ENCODE measurements at regions not wholly inside any gene's neighbourhood (a gene's known extent, or its start where the extent isn't known, plus 50 kb on each side); places are given as distances from the start of the nearest gene placed in this dataset.

GRCh38 chr11:10993186-10993585, 135.3 kb upstream of the ZBED5 start:
- Histone ChIP-seq H3K36me3 (ENCODE audit: insufficient read depth, low read length) (no peaks in the 10 kb centered on the region), H3K9me3 (ENCODE audit: control insufficient read depth in 1 of 2, insufficient read depth in 1 of 2, low read length in 2 of 2) (no peaks in the 10 kb centered on the region), H3K4me1 (ENCODE audit: insufficient read depth, low read length) (no peaks in the 10 kb centered on the region), H3K27me3 (ENCODE audit: control insufficient read depth in 1 of 2, insufficient read depth in 2 of 2, low read length in 2 of 2) (no peaks in the 10 kb centered on the region), H3K4me3 (ENCODE audit: low read length) (no peak overlapping the region), H3K27ac (ENCODE audit: low read depth in 1 of 2, low read length in 2 of 2) (no peak overlapping the region)
- Mint-ChIP-seq H3K9me3 (peaks cover 3% of the 10 kb centered on the region), H3K4me1 (ENCODE audit: low read depth) (no peaks in the 10 kb centered on the region), H3K4me3 (no peak overlapping the region), H3K36me3 (ENCODE audit: low read depth) (no peaks in the 10 kb centered on the region), H3K27ac (no peak overlapping the region), H3K27me3 (no peaks in the 10 kb centered on the region)
- TF ChIP-seq CTCF (IDR thresholded peaks at IDR 0.05), result no peak
- DNase-seq (no peak), ATAC-seq (ENCODE audit: poor library complexity) (no peak)
- intact Hi-C loops (cut with DNase I, micrococcal nuclease), result no loop called here
- POLR2A ChIA-PET, result no interaction called here
- CTCF ChIA-PET, result no interaction called here

- no peaks in the 10 kb centered on the region for H3K9me3 ChIP-seq (ENCODE audit: control insufficient read depth in 1 of 2, insufficient read depth in 1 of 2, low read length in 2 of 2)
- Mint-ChIP-seq H3K4me3 (no peak overlapping the region), H3K4me1 (ENCODE audit: low read depth) (no peaks in the 10 kb centered on the region), H3K9me3 (peaks cover 3% of the 10 kb centered on the region), H3K36me3 (ENCODE audit: low read depth) (no peaks in the 10 kb centered on the region), H3K27me3 (no peaks in the 10 kb centered on the region), H3K27ac (no peak overlapping the region)
- H3K4me1 ChIP-seq (ENCODE audit: insufficient read depth, low read length), result no peaks in the 10 kb centered on the region
- H3K27me3 ChIP-seq (ENCODE audit: control insufficient read depth in 1 of 2, insufficient read depth in 2 of 2, low read length in 2 of 2), result no peaks in the 10 kb centered on the region
- DNase-seq, result no peak
- no peaks in the 10 kb centered on the region for H3K36me3 ChIP-seq (ENCODE audit: insufficient read depth, low read length)
- H3K27ac ChIP-seq (ENCODE audit: low read depth in 1 of 2, low read length in 2 of 2), result no peak overlapping the region
- CTCF ChIA-PET, result no interaction called here
- ATAC-seq (ENCODE audit: poor library complexity), result no peak
- intact Hi-C loops (cut with DNase I, micrococcal nuclease), result no loop called here
- H3K4me3 ChIP-seq (ENCODE audit: low read length), result no peak overlapping the region
- POLR2A ChIA-PET, result no interaction called here
- TF ChIP-seq CTCF (IDR thresholded peaks at IDR 0.05), result no peak
Measured at GRCh38 chr11:10991393-10991792, 133.5 kb upstream of the ZBED5 start.

GRCh38 chr11:10990637-10991193, 132.9 kb upstream of the ZBED5 start:
- H3K27ac Mint-ChIP-seq, result no peak overlapping the region
- POLR2A ChIA-PET, result no interaction called here
- H3K9me3 Mint-ChIP-seq, result peaks cover 3% of the 10 kb centered on the region
- H3K4me1 Mint-ChIP-seq (ENCODE audit: low read depth), result no peaks in the 10 kb centered on the region
- Histone ChIP-seq H3K9me3 (ENCODE audit: control insufficient read depth in 1 of 2, insufficient read depth in 1 of 2, low read length in 2 of 2) (no peaks in the 10 kb centered on the region), H3K4me1 (ENCODE audit: insufficient read depth, low read length) (no peaks in the 10 kb centered on the region), H3K27me3 (ENCODE audit: control insufficient read depth in 1 of 2, insufficient read depth in 2 of 2, low read length in 2 of 2) (no peaks in the 10 kb centered on the region), H3K4me3 (ENCODE audit: low read length) (no peak overlapping the region), H3K27ac (ENCODE audit: low read depth in 1 of 2, low read length in 2 of 2) (no peak overlapping the region), H3K36me3 (ENCODE audit: insufficient read depth, low read length) (no peaks in the 10 kb centered on the region)
- no peak overlapping the region for H3K4me3 Mint-ChIP-seq
- no peak for TF ChIP-seq CTCF (IDR thresholded peaks at IDR 0.05)
- DNase-seq (no peak), ATAC-seq (ENCODE audit: poor library complexity) (no peak)
- CTCF ChIA-PET, result no interaction called here
- no peaks in the 10 kb centered on the region for H3K27me3 Mint-ChIP-seq
- intact Hi-C loops (cut with DNase I, micrococcal nuclease), result no loop called here
- H3K36me3 Mint-ChIP-seq (ENCODE audit: low read depth), result no peaks in the 10 kb centered on the region
